ENCODE measurements at regions not wholly inside any gene's neighbourhood (a gene's known extent, or its start where the extent isn't known, plus 50 kb on each side); places are given as distances from the start of the nearest gene placed in this dataset.

- Histone ChIP-seq H3K27me3 (replicated peaks; ENCODE audit: insufficient read depth) (no peaks in the 10 kb centered on the region), H3K9me3 (no peaks in the 10 kb centered on the region), H3K4me3 (no peak overlapping the region), H3K4me1 (ENCODE audit: control insufficient read depth in 1 of 2, low read depth in 2 of 2) (peaks cover 4 to 11% of the 10 kb centered on the region in 2 donors), H3K27ac (no peak overlapping the region), H3K36me3 (no peaks in the 10 kb centered on the region)
- ATAC-seq (ENCODE audit: insufficient number of reproducible peaks, low FRiP score, low read depth) (no peak), DNase-seq (ENCODE audit: low spot score) (no peak)
- TF ChIP-seq CTCF (IDR thresholded peaks at IDR 0.05): no peak
Measured at GRCh38 chr6:151682922-151683321, 124.6 kb upstream of the ESR1 start.

GRCh38 chr6:151683381-151683780 is 124.1 kb upstream of the ESR1 start:
- ATAC-seq (ENCODE audit: insufficient number of reproducible peaks, low FRiP score, low read depth): no peak
- Histone ChIP-seq H3K4me1 (ENCODE audit: control insufficient read depth in 1 of 2, low read depth in 2 of 2) (peaks cover 4 to 11% of the 10 kb centered on the region in 2 donors), H3K27me3 (replicated peaks; ENCODE audit: insufficient read depth) (no peaks in the 10 kb centered on the region), H3K4me3 (no peak overlapping the region), H3K36me3 (no peaks in the 10 kb centered on the region), H3K9me3 (no peaks in the 10 kb centered on the region), H3K27ac (no peak overlapping the region)
- no peak for DNase-seq (ENCODE audit: low spot score)
- TF ChIP-seq CTCF (IDR thresholded peaks at IDR 0.05): no peak

GRCh38 chr6:151689499-151690201 is 117.8 kb upstream of the ESR1 start:
- ATAC-seq (ENCODE audit: insufficient number of reproducible peaks, low FRiP score, low read depth) (no peak), DNase-seq (ENCODE audit: low spot score) (no peak)
- H3K4me1 ChIP-seq (ENCODE audit: control insufficient read depth in 1 of 2, low read depth in 2 of 2): peaks cover 4 to 16% of the 10 kb centered on the region in 2 donors
- H3K9me3 ChIP-seq: no peaks in the 10 kb centered on the region
- peak overlapping the region in 1 of 2 donors; percentile 54 for H3K27ac ChIP-seq
- H3K27me3 ChIP-seq (replicated peaks; ENCODE audit: insufficient read depth): no peaks in the 10 kb centered on the region
- H3K4me3 ChIP-seq: peak overlapping the region; percentile 61
- no peaks in the 10 kb centered on the region for H3K36me3 ChIP-seq
- TF ChIP-seq CTCF (IDR thresholded peaks at IDR 0.05): no peak

- no peak for DNase-seq (ENCODE audit: low spot score)
- H3K27me3 ChIP-seq (replicated peaks; ENCODE audit: insufficient read depth): no peaks in the 10 kb centered on the region
Measured at GRCh38 chr6:151690303-151690702, 117.2 kb upstream of the ESR1 start.

More at GRCh38 chr6:151690303-151690702, 117.2 kb upstream of the ESR1 start:
- H3K4me1 ChIP-seq (ENCODE audit: control insufficient read depth in 1 of 2, low read depth in 2 of 2): peaks cover 4 to 16% of the 10 kb centered on the region in 2 donors
- H3K9me3 ChIP-seq: no peaks in the 10 kb centered on the region
- peak; percentile 55 for ATAC-seq (ENCODE audit: insufficient number of reproducible peaks, low FRiP score, low read depth)
- H3K27ac ChIP-seq: peak overlapping the region; percentile 53 to 54
- H3K36me3 ChIP-seq: no peaks in the 10 kb centered on the region
- peak overlapping the region; percentile 61 for H3K4me3 ChIP-seq
- TF ChIP-seq CTCF (IDR thresholded peaks at IDR 0.05): no peak

Data from thoracic aorta (tissue), 2 donors.